GM12865 (cell line): ENCODE measurements at regions not wholly inside any gene's neighbourhood (a gene's known extent, or its start where the extent isn't known, plus 50 kb on each side); places are given as distances from the start of the nearest gene placed in this dataset.

Experiments
- DNase-seq: peaks from one replicate; pipeline ENCODE4 v3.0.0; 2010; ENCODE audit warnings: low read depth
- H3K4me3 ChIP-seq: 2 replicates; pipeline ENCODE4 v1.5.1; 2011; ENCODE audit warnings: mild to moderate bottlenecking, low read depth, low read length, control low read depth
- CTCF ChIP-seq: IDR thresholded peaks from 2 replicates; pipeline ENCODE4 v1.5.1; 2011; ENCODE audit warnings: low read length, control low read depth, low read depth, inconsistent platforms; ENCODE audit not compliant: insufficient read depth; ENCODE audit errors: missing control alignments

GRCh38 chr13:90701264-90701663 lies 646.2 kb upstream of the MIR17HG start:
- no peak for TF ChIP-seq CTCF
- DNase-seq = no peak
- no peak overlapping the region for H3K4me3 ChIP-seq

DNA sequence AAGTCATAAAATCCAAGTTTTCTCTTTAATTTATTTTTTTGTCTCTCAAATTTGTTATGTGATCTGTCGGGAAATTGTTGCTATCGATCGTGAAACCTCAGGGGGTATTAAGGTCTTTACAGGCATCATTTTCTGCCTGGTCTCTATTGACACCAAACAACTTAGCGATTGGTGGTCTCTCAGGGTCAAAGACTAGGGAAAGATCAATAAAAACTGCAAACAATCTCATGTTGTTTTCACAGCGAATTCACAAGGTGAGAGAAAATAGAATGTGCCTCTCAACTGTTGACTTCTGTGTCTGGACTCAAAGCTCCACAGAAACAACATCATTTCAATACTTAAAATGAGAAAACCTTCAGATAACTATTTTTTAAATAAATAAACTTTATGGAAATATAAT lies 645.4 kb upstream of the MIR17HG start:
- DNase-seq = no peak
- H3K4me3 ChIP-seq = no peak overlapping the region
- TF ChIP-seq CTCF = no peak

DNA sequence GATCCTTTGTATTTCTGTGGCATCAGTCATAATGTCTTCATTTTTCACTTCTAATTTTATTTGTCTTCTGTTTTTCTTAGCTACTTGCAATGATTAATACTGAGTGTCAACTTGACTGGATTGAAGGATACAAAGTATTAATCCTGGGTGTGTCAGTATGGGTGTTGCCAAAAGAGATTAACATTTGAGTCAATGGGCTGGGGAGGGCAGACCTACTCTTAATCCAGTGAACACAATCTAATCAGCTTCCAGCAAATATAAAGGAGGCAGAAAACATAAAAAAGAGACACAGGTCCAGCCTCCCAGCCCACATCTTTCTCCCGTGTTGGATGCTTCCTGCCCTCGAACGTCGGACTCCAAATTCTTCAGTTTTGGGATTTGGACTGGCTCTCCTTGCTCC lies 640.9 kb upstream of the MIR17HG start:
- no peak for DNase-seq
- H3K4me3 ChIP-seq = no peak overlapping the region
- TF ChIP-seq CTCF = no peak

DNA sequence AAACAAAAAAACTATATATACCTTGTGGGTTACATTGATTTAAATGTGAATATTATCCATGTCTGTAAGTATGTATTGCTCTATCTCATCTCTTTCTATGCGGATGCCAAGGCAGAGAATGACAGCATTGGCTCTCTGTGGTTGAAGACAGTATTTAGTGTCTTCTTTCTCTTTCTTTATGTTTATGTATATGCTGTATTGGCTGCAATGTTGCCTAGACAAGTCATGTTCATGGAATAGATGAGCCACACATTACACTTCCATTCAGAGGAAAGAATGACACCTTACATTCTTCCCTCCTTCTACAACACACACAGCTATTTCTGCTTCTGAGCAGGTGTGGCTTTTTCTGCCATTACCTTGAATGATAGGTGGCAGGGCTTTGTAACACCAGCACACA lies 639.4 kb upstream of the MIR17HG start:
- no peak for TF ChIP-seq CTCF
- no peak overlapping the region for H3K4me3 ChIP-seq
- DNase-seq = no peak

- DNase-seq = no peak
- no peak for TF ChIP-seq CTCF
- H3K4me3 ChIP-seq = no peak overlapping the region
Observed at GRCh38 chr13:90709319-90709718, 638.2 kb upstream of the MIR17HG start.

GRCh38 chr13:90710164-90710759 lies 637.2 kb upstream of the MIR17HG start:
- DNase-seq = no peak
- TF ChIP-seq CTCF = no peak
- no peak overlapping the region for H3K4me3 ChIP-seq

DNA sequence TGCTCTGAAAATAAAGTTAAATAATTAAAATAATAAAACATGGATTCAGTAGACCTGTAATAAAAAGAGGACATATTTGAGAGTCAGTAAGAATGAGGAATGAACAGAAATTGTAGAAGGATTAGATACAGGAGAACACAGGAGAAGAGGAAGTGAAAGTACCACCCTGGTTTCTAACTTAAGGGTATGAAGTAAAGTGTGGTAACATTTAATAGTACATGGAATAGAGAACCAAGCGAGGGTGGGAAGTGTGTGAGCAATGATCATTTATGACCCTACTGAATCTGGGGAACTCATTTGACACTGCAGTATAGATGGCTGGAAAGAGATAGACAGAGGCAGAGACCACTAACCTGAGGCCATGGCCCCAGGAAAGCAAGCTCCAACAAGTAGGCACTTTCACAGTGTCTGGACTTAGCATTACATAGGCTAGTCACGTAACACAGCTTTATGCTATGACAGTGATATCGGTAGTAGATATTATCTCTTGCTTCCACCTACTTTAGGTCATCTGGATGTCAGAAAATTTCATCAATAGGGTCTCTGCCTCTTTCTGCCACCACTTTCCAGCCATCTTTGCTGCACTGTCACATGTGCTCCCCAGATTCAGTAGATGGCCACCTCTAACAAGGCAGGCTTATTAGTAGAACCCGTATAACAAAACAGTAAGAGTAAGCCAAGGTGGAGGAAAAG lies 633.9 kb upstream of the MIR17HG start:
- H3K4me3 ChIP-seq = no peak overlapping the region
- no peak for DNase-seq
- no peak for TF ChIP-seq CTCF
